Thoracic aorta (tissue), 2 donors: ENCODE measurements at regions not wholly inside any gene's neighbourhood (a gene's known extent, or its start where the extent isn't known, plus 50 kb on each side); places are given as distances from the start of the nearest gene placed in this dataset.

ENCODE experiments used
- ATAC-seq: fragments of 150-250 bp; one replicate; pipeline ENCODE4 v1.8.0; 2017; ENCODE audit warnings: low read depth; ENCODE audit not compliant: insufficient number of reproducible peaks, low FRiP score
- DNase-seq: peaks from one replicate; pipeline ENCODE4 v3.0.0-alpha.2; 2020; ENCODE audit warnings: low spot score
- H3K27ac ChIP-seq, 2 donors: fragments of 200-600 bp; sonication (generic); 1 replicate in 1 of 2; 2 replicates in 1 of 2; pipeline ENCODE4 v1.5.1; 2016; ENCODE audit warnings: mild to moderate bottlenecking in 2 of 2, moderate library complexity in 2 of 2
- H3K27me3 ChIP-seq: fragments of 200-600 bp; sonication (generic); replicated peaks from 2 replicates; pipeline ENCODE4 v1.6.0; 2016; ENCODE audit warnings: mild to moderate bottlenecking; ENCODE audit not compliant: insufficient read depth
- H3K36me3 ChIP-seq: fragments of 200-600 bp; sonication (generic); one replicate; pipeline ENCODE4 v1.5.1; 2016
- H3K4me1 ChIP-seq, 2 donors: fragments of 200-600 bp; sonication (generic); 1 replicate in 1 of 2; 2 replicates in 1 of 2; pipeline versions ENCODE4 v1.5.1 to v1.6.0; 2016; ENCODE audit warnings: low read depth in 2 of 2, mild to moderate bottlenecking in 1 of 2; ENCODE audit not compliant: control insufficient read depth in 1 of 2
- H3K4me3 ChIP-seq: fragments of 200-600 bp; sonication (generic); 2 replicates; pipeline ENCODE4 v1.5.1; 2016; ENCODE audit warnings: mild to moderate bottlenecking
- H3K9me3 ChIP-seq: fragments of 200-600 bp; sonication (generic); 2 replicates; pipeline ENCODE4 v1.5.1; 2016
- TF ChIP-seq, protein P1 (sequence below): fragments of 200-600 bp; sonication (generic); IDR thresholded peaks from one replicate; pipeline ENCODE4 v1.5.1; 2019; ENCODE audit warnings: antibody characterized with exemption

DNA sequence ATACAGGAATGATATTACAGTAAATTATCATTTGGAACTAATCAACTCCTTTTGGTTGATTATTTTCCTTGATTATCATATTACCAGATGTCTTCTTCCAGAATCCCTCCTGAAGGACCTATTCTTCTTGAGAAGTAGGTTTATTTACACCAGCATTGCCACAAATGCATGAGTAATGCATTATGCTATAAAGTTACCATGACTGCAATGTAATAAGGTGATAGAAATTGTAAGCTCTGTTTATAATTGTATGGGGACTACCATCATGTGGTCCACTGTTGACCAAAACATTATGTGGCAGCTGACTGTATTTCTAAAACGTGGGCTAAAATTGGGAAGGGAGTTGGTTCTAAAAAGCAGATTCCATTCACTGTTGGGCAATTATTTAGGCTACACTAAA lies 602.2 kb downstream of the NYAP2 start:
- H3K4me1 ChIP-seq = peaks cover 5 to 12% of the 10 kb centered on the region in 2 donors
- H3K4me3 ChIP-seq = no peak overlapping the region
- H3K27me3 ChIP-seq = no peaks in the 10 kb centered on the region
- no peaks in the 10 kb centered on the region for H3K9me3 ChIP-seq
- DNase-seq = no peak
- H3K36me3 ChIP-seq = no peaks in the 10 kb centered on the region
- H3K27ac ChIP-seq = no peak overlapping the region
- TF ChIP-seq, protein P1, sequence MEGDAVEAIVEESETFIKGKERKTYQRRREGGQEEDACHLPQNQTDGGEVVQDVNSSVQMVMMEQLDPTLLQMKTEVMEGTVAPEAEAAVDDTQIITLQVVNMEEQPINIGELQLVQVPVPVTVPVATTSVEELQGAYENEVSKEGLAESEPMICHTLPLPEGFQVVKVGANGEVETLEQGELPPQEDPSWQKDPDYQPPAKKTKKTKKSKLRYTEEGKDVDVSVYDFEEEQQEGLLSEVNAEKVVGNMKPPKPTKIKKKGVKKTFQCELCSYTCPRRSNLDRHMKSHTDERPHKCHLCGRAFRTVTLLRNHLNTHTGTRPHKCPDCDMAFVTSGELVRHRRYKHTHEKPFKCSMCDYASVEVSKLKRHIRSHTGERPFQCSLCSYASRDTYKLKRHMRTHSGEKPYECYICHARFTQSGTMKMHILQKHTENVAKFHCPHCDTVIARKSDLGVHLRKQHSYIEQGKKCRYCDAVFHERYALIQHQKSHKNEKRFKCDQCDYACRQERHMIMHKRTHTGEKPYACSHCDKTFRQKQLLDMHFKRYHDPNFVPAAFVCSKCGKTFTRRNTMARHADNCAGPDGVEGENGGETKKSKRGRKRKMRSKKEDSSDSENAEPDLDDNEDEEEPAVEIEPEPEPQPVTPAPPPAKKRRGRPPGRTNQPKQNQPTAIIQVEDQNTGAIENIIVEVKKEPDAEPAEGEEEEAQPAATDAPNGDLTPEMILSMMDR = no peak
- no peak for ATAC-seq

DNA sequence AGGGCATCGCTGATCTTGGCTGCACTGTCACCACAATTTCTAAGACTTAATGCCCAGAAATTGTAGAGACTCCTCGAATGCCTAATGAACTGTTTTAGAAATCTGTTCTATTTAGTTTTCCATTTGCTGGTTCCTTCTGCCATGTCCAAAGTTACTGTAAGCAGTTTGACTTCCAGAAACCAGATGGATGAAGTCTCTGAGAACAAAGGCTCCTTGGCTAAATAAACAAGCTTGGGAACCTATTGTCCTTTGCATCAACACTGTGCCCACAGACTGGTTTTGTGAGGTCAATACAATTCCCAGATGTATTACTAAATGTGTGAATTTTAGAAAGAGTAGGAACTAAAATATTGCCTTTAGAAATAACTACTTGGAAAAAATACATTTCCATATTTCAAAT lies 600.2 kb downstream of the NYAP2 start:
- Histone ChIP-seq H3K4me3 (no peak overlapping the region), H3K36me3 (no peaks in the 10 kb centered on the region), H3K27me3 (no peaks in the 10 kb centered on the region), H3K9me3 (no peaks in the 10 kb centered on the region), H3K4me1 (peaks cover 5 to 12% of the 10 kb centered on the region in 2 donors), H3K27ac (no peak overlapping the region)
- DNase-seq = no peak
- TF ChIP-seq, protein P1 = no peak
- no peak for ATAC-seq

DNA sequence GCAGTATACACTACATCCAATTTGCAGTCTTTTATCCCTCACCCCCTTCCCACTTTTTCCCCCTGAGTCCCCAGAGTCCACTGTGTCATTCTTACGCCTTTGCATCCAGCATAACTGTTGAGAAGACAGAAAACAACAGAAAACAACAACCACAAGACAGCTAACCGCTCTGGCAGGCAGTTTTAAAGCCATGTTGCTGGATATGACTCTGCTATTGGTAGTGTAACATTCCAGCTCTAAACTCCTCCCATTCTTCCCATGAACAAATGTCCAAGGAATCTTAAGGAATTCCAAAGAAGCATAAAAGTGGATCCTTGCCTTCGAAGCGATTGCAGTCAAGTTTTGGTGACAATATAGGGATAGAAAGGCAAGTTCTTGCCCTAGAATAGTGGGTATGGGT lies 599.1 kb downstream of the NYAP2 start:
- H3K4me3 ChIP-seq = no peak overlapping the region
- H3K9me3 ChIP-seq = no peaks in the 10 kb centered on the region
- H3K36me3 ChIP-seq = no peaks in the 10 kb centered on the region
- no peak overlapping the region for H3K27ac ChIP-seq
- H3K4me1 ChIP-seq = peaks cover 5 to 12% of the 10 kb centered on the region in 2 donors
- no peak for DNase-seq
- H3K27me3 ChIP-seq = no peaks in the 10 kb centered on the region
- no peak for ATAC-seq
- TF ChIP-seq, protein P1 = no peak

DNA sequence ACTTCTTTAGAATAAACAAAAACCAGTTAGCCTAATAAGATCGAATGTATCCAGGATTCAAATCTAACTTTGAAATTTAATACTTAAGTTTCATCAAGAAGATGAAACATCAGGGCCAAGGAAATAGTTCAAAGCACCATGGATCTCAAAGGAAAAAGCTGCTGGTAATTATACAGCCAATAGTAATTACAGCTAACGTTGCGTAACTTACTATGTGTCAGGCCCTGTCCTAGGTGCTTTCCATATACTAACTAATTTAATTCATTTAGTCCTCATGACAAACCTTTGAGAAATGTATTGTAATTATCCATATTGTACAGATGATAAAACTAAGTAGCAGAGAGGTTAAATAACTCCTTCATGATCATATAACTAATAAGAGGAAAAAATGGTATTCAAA lies 598.6 kb downstream of the NYAP2 start:
- Histone ChIP-seq H3K9me3 (no peaks in the 10 kb centered on the region), H3K4me1 (peaks cover 5 to 11% of the 10 kb centered on the region in 2 donors), H3K4me3 (no peak overlapping the region), H3K27me3 (no peaks in the 10 kb centered on the region), H3K36me3 (no peaks in the 10 kb centered on the region), H3K27ac (no peak overlapping the region)
- DNase-seq (no peak), ATAC-seq (no peak)
- TF ChIP-seq, protein P1 = no peak

DNA sequence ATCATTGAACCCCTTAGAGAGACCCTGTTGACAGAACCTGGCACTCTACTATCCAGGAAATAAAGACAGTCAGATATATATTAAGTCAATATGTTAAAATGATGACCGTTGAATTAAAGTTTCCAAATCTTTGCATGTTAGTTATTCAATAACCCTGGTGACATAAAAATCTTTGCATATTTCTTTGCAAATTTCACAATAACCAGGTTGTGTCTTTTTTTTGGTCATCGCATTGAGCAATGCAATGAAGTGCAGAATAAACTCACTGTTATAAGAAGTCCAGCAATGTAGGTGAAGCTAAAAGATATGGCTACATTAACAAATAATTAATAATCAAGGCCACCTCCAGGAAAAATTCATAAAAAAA lies 596.9 kb downstream of the NYAP2 start:
- Histone ChIP-seq H3K4me3 (no peak overlapping the region), H3K27ac (no peak overlapping the region), H3K9me3 (no peaks in the 10 kb centered on the region), H3K36me3 (no peaks in the 10 kb centered on the region), H3K4me1 (no peaks in the 10 kb centered on the region), H3K27me3 (no peaks in the 10 kb centered on the region)
- DNase-seq (no peak), ATAC-seq (no peak)
- TF ChIP-seq, protein P1 = no peak
